Esophagus muscularis mucosa (tissue), 4 donors: ENCODE measurements at regions not wholly inside any gene's neighbourhood (a gene's known extent, or its start where the extent isn't known, plus 50 kb on each side); places are given as distances from the start of the nearest gene placed in this dataset.

Experiments
- DNase-seq: peaks from one replicate; pipeline ENCODE4 v3.0.0-alpha.2; 2017; ENCODE audit errors: extremely low spot score
- H3K27ac ChIP-seq, 4 donors: fragments of 200-600 bp; sonication (generic); replicated peaks in 1 of 4; 1 replicate in 3 of 4; 2 replicates in 1 of 4; pipeline ENCODE4 v1.5.1; 2016 to 2019; ENCODE audit warnings: mild to moderate bottlenecking in 1 of 4
- H3K27me3 ChIP-seq, 4 donors: fragments of 200-600 bp; sonication (generic); one replicate each; pipeline versions ENCODE4 v1.5.1 to v1.6.0; 2016 to 2019
- H3K36me3 ChIP-seq, 4 donors: fragments of 200-600 bp; sonication (generic); one replicate each; pipeline ENCODE4 v1.5.1; 2016 to 2019
- H3K4me1 ChIP-seq, 4 donors: fragments of 200-600 bp; sonication (generic); one replicate each; pipeline ENCODE4 v1.5.1; 2016 to 2019
- H3K4me3 ChIP-seq, 4 donors: fragments of 200-600 bp; sonication (generic); 1 replicate in 2 of 4; 2 replicates in 2 of 4; pipeline ENCODE4 v1.5.1; 2016 to 2019; ENCODE audit warnings: mild to moderate bottlenecking in 4 of 4, moderate library complexity in 1 of 4
- H3K9me3 ChIP-seq, 4 donors: fragments of 200-600 bp; sonication (generic); 1 replicate in 3 of 4; 2 replicates in 1 of 4; pipeline ENCODE4 v1.5.1; 2016 to 2019
- EP300 ChIP-seq: sonication (generic); formaldehyde crosslinking; IDR thresholded peaks from one replicate; pipeline ENCODE4 v1.6.1; 2017; ENCODE audit warnings: antibody characterized with exemption
- POLR2A ChIP-seq: fragments of 450-650 bp; IDR thresholded peaks from one replicate; pipeline ENCODE4 v1.6.1; 2017; ENCODE audit warnings: antibody characterized with exemption, moderate library complexity, mild to moderate bottlenecking, low read depth
- POLR2AphosphoS5 ChIP-seq, 2 donors: sonication (generic); formaldehyde crosslinking; IDR thresholded peaks; one replicate each; pipeline ENCODE4 v1.6.1; 2017; ENCODE audit warnings: antibody characterized with exemption in 2 of 2
- WGBS: methylation state at CpG from one replicate; pipeline ENCODE4 v1.1.5; 2018; 5-methylcytosine and 5-hydroxymethylcytosine counted together
- intact Hi-C: fragments of 100-400 bp; cut with DNase I; formaldehyde crosslinking; loops from one replicate; pipeline ENCODE4 v1.15.1; 2023
- TF ChIP-seq, protein P1 (sequence below), 3 experiments: fragments of 200-600 bp in 2 of 3; fragments of 450-650 bp in 1 of 3; sonication (generic) in 2 of 3; IDR thresholded peaks; one replicate each; pipeline ENCODE4 v1.5.1; 2017 to 2019; ENCODE audit warnings: antibody characterized with exemption in 3 of 3, mild to moderate bottlenecking in 2 of 3, moderate library complexity in 1 of 3

DNA sequence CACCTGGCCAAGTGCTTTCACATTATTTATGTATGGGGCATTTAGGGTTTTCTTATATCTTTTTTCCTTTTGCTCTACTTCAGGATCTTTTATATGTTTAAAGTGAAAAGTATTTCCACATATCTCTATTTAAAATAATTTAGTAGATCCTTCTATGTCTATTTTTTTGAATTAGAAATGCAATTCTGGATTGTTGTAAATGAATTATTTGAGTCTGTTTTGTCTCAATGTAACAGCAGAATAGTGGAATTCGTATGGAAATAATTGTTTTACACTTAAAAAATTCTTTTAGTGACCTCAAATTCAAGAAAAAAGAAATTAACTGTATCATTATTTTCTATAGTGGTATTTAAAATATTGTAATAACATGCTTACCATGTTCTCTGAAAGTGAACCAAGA, 126.5 kb upstream of the HDAC9 start:
- no peaks in the 10 kb centered on the region for H3K4me1 ChIP-seq
- no peak overlapping the region for H3K4me3 ChIP-seq
- TF ChIP-seq POLR2AphosphoS5 (IDR thresholded peaks at IDR 0.05) (no peak), POLR2A (no peak), EP300 (no peak)
- TF ChIP-seq, protein P1, sequence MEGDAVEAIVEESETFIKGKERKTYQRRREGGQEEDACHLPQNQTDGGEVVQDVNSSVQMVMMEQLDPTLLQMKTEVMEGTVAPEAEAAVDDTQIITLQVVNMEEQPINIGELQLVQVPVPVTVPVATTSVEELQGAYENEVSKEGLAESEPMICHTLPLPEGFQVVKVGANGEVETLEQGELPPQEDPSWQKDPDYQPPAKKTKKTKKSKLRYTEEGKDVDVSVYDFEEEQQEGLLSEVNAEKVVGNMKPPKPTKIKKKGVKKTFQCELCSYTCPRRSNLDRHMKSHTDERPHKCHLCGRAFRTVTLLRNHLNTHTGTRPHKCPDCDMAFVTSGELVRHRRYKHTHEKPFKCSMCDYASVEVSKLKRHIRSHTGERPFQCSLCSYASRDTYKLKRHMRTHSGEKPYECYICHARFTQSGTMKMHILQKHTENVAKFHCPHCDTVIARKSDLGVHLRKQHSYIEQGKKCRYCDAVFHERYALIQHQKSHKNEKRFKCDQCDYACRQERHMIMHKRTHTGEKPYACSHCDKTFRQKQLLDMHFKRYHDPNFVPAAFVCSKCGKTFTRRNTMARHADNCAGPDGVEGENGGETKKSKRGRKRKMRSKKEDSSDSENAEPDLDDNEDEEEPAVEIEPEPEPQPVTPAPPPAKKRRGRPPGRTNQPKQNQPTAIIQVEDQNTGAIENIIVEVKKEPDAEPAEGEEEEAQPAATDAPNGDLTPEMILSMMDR (IDR thresholded peaks at IDR 0.05): no peak
- H3K36me3 ChIP-seq: no peaks in the 10 kb centered on the region
- WGBS: 87% methylated on average over 1 of the region's 1 CpG
- no peaks in the 10 kb centered on the region for H3K9me3 ChIP-seq
- H3K27ac ChIP-seq: no peak overlapping the region
- no peak for DNase-seq
- H3K27me3 ChIP-seq: no peaks in the 10 kb centered on the region
- intact Hi-C loops: no loop called here

DNA sequence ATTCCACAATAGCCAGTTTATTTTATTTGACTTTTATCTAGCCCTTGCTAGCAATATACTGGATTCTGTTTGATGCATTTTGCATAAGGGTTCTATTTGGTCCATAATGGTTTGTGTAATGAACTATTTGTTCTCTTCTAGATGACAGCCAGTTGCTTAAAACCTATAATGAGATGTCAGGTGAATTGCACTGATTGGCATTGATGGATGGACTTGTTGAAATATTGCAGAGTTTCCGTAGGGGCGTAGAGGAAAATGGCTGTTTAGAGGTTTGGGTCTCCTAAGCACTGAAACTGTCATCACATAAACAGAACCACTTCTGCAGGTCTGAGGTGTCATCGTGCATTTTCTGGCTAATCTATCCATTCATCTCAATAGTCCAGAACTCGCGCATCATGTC, 124.9 kb upstream of the HDAC9 start:
- TF ChIP-seq POLR2A (no peak), POLR2AphosphoS5 (IDR thresholded peaks at IDR 0.05) (no peak), EP300 (no peak)
- TF ChIP-seq, protein P1 (IDR thresholded peaks at IDR 0.05): no peak
- H3K4me1 ChIP-seq: no peaks in the 10 kb centered on the region
- 85% methylated on average over 5 of the region's 5 CpGs for WGBS
- H3K27me3 ChIP-seq: no peaks in the 10 kb centered on the region
- H3K9me3 ChIP-seq: no peaks in the 10 kb centered on the region
- H3K36me3 ChIP-seq: no peaks in the 10 kb centered on the region
- H3K27ac ChIP-seq: no peak overlapping the region
- intact Hi-C loops: no loop called here
- DNase-seq: no peak
- H3K4me3 ChIP-seq: no peak overlapping the region

DNA sequence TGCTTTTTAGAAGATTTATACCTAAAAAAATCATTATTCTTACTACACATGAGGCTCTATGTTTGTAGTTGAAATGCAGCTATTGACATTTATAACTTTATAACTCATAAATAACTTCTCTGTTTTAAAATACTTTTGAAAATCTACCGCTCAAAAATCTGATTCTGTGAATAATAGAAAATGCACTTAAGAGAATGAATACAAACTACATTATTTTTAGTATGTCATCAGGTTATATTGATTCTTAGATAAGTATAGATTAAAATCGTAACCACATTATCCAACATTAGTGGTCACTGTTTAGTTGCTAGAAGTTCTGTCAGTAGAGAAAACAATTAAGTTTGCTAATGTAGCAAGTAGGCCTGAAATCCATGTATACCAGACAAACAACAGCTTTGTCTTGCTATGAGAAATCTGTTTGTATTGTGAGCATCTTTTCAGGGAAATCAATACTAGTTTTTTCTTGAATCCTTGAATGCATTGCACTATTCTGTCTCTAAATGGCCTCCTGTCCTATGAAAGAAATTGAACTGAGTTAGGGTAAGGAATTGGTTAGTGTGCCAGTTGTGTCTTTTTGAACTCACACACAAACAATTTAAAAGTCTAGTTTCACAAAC, 116.5 kb upstream of the HDAC9 start:
- H3K4me1 ChIP-seq: no peaks in the 10 kb centered on the region
- TF ChIP-seq EP300 (no peak), POLR2A (no peak), POLR2AphosphoS5 (IDR thresholded peaks at IDR 0.05) (no peak)
- TF ChIP-seq, protein P1 (IDR thresholded peaks at IDR 0.05): no peak
- no peak for DNase-seq
- H3K36me3 ChIP-seq: no peaks in the 10 kb centered on the region
- no peaks in the 10 kb centered on the region for H3K9me3 ChIP-seq
- 86% methylated on average over 2 of the region's 2 CpGs for WGBS
- no peak overlapping the region for H3K27ac ChIP-seq
- no peak overlapping the region for H3K4me3 ChIP-seq
- intact Hi-C loops: no loop called here
- no peaks in the 10 kb centered on the region for H3K27me3 ChIP-seq

DNA sequence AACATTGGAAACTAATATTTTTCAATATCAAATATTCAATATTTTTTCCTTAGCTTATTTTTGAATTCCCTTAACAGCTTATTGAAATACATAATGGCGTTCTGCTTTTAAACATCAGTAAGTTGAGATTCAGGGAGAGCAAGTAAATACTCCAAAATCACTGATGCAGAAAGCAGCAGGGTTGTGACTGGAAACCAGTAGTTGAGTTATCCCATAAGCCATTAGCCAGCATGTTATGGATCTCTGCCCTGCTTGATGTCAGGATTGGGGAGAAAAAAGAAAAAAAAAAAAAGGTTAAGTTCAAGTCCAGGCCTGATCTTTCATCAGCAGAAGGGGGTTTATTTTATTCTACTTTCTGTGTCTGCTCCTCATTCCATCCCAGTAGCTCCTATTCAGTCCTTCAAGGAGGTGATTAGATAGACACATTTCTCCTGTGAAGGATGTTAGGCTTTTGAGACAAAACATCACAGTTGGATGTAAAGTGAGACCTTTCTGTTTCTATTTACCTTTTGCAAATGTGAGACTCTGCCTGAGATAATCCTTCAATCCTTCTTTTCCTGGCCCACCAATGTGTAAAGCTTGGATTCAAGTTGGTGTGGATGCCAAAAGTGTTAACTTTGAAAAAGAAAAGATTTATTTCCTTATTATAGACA, 110.9 kb upstream of the HDAC9 start:
- intact Hi-C loops: no loop called here
- H3K36me3 ChIP-seq: no peaks in the 10 kb centered on the region
- no peak for TF ChIP-seq POLR2A
- TF ChIP-seq EP300: no peak
- TF ChIP-seq POLR2AphosphoS5 (IDR thresholded peaks at IDR 0.05): no peak
- H3K4me3 ChIP-seq: no peak overlapping the region
- no peak overlapping the region for H3K27ac ChIP-seq
- 90% methylated on average over 1 of the region's 1 CpG for WGBS
- no peaks in the 10 kb centered on the region for H3K27me3 ChIP-seq
- no peak for DNase-seq
- H3K9me3 ChIP-seq: no peaks in the 10 kb centered on the region
- peaks cover 7 to 18% (median 10%) of the 10 kb centered on the region in 4 donors for H3K4me1 ChIP-seq

DNA sequence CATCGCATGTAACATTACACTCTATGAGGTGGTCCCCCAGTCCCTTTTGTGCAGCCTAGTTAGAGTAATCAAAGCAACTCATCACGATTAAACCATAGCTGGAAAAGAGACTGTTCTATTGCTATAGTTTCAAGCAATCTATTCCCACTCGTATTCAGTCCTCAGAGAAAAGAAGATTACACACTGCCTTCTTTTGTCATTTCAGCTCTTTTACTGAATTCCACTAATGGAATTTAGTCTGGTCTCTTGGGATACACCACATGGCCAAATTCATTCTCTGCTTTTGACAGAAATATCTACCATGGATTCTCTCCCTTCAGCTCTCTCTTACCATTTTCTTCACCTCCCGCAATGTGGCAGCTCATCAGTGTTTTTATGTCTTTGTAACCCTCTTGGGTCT, 108.9 kb upstream of the HDAC9 start:
- DNase-seq: no peak
- intact Hi-C loops: no loop called here
- WGBS: 91% methylated on average over 4 of the region's 4 CpGs
- H3K27ac ChIP-seq: no peak overlapping the region
- no peak for TF ChIP-seq POLR2AphosphoS5 (IDR thresholded peaks at IDR 0.05)
- TF ChIP-seq EP300: no peak
- TF ChIP-seq, protein P1 (IDR thresholded peaks at IDR 0.05): no peak
- no peak for TF ChIP-seq POLR2A
- peaks cover 20 to 32% (median 23%) of the 10 kb centered on the region in 4 donors for H3K4me1 ChIP-seq
- no peak overlapping the region for H3K4me3 ChIP-seq
- no peaks in the 10 kb centered on the region for H3K27me3 ChIP-seq
- no peaks in the 10 kb centered on the region for H3K9me3 ChIP-seq
- no peaks in the 10 kb centered on the region for H3K36me3 ChIP-seq
